Keratinocyte (primary cell): ENCODE measurements at regions not wholly inside any gene's neighbourhood (a gene's known extent, or its start where the extent isn't known, plus 50 kb on each side); places are given as distances from the start of the nearest gene placed in this dataset.
"Not testable (repeated sequence)": the region's sequence is repeated elsewhere in the genome, so short reads cannot be mapped to it uniquely, and the experiment has no call there.

ENCODE experiments used
- EZH2 ChIP-seq: IDR thresholded peaks from one replicate; pipeline ENCODE4 v1.6.1; 2012; ENCODE audit warnings: inconsistent platforms, mild to moderate bottlenecking, low read length, moderate library complexity
- TF ChIP-seq, protein P1 (sequence below), 3 experiments: IDR thresholded peaks in 1 of 3; conservative IDR thresholded peaks in 1 of 3; optimal IDR thresholded peaks in 1 of 3; 2 replicates in 2 of 3; 3 replicates in 1 of 3; pipeline versions ENCODE3 to v1.5.1; 2011; ENCODE audit warnings: low read length in 3 of 3, mild to moderate bottlenecking in 3 of 3, moderate library complexity in 2 of 3, control low read depth in 1 of 3, inconsistent platforms in 1 of 3; ENCODE audit not compliant: insufficient read depth in 2 of 3; ENCODE audit errors: extremely low read depth in 1 of 3

DNA sequence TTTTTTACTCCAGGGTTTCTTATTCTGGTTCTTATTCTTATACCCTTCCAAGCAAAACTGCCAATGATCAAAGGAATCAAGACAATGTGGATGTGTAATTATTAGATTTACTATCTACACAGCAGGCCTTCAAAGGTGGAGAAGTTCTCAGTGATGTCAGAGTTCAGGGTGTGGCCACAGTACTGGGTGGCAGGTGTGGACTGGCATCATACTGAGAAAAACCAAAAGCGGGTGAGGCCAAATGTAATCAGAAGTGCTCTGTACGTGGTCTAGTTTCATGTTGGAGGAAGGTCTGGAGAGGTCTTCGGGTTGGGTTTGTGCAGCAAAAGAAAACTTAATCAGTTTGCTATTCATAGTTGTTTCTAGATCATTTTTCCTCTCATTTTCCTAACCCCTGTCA lies 138.5 kb upstream of the GOLGA6L4 start:
- TF ChIP-seq, protein P1, sequence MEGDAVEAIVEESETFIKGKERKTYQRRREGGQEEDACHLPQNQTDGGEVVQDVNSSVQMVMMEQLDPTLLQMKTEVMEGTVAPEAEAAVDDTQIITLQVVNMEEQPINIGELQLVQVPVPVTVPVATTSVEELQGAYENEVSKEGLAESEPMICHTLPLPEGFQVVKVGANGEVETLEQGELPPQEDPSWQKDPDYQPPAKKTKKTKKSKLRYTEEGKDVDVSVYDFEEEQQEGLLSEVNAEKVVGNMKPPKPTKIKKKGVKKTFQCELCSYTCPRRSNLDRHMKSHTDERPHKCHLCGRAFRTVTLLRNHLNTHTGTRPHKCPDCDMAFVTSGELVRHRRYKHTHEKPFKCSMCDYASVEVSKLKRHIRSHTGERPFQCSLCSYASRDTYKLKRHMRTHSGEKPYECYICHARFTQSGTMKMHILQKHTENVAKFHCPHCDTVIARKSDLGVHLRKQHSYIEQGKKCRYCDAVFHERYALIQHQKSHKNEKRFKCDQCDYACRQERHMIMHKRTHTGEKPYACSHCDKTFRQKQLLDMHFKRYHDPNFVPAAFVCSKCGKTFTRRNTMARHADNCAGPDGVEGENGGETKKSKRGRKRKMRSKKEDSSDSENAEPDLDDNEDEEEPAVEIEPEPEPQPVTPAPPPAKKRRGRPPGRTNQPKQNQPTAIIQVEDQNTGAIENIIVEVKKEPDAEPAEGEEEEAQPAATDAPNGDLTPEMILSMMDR (optimal IDR thresholded peaks at IDR 0.05 in 1 of 3, IDR thresholded peaks at IDR 0.05 in 1 of 3, conservative IDR thresholded peaks at IDR 0.05 in 1 of 3; ENCODE audit: extremely low read depth in 1 of 3, insufficient read depth in 2 of 3, low read length in 3 of 3) = not testable (repeated sequence)
- not testable (repeated sequence) for TF ChIP-seq EZH2
